Esophagus squamous epithelium (tissue), 4 donors: ENCODE measurements at regions not wholly inside any gene's neighbourhood (a gene's known extent, or its start where the extent isn't known, plus 50 kb on each side); places are given as distances from the start of the nearest gene placed in this dataset.

Source experiments
- POLR2A ChIP-seq, 4 donors: fragments of 450-650 bp; IDR thresholded peaks; one replicate each; pipeline ENCODE4 v1.6.1; 2017; ENCODE audit warnings: antibody characterized with exemption in 4 of 4, mild to moderate bottlenecking in 4 of 4, moderate library complexity in 3 of 4
- TF ChIP-seq, protein P1 (sequence below), 6 experiments: fragments of 450-650 bp in 4 of 6; fragments of 200-600 bp in 2 of 6; sonication (generic) in 2 of 6; IDR thresholded peaks; one replicate each; pipeline ENCODE4 v1.5.1; 2016 to 2019; ENCODE audit warnings: antibody characterized with exemption in 6 of 6, mild to moderate bottlenecking in 4 of 6, moderate library complexity in 4 of 6

DNA sequence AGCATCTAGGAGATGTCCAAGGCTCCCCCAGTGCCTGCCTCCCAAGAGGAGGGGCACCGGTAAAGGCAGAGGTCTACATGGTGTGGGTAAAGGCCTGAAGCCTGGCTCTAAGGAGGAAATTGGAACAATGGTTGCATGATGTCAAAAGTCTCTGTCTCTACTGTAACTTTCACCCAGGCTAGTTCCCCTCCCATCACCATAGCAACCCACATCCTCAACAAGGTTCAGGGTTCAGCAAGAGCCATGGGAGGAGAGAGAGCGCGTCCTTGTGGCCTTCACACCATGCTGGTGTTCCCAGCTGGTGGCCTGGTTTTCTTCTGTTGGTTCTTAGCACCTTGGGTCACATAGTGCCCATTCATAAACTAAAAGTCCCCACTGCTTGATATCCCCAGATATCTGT lies 196.7 kb upstream of the CDH5 start:
- TF ChIP-seq, protein P1, sequence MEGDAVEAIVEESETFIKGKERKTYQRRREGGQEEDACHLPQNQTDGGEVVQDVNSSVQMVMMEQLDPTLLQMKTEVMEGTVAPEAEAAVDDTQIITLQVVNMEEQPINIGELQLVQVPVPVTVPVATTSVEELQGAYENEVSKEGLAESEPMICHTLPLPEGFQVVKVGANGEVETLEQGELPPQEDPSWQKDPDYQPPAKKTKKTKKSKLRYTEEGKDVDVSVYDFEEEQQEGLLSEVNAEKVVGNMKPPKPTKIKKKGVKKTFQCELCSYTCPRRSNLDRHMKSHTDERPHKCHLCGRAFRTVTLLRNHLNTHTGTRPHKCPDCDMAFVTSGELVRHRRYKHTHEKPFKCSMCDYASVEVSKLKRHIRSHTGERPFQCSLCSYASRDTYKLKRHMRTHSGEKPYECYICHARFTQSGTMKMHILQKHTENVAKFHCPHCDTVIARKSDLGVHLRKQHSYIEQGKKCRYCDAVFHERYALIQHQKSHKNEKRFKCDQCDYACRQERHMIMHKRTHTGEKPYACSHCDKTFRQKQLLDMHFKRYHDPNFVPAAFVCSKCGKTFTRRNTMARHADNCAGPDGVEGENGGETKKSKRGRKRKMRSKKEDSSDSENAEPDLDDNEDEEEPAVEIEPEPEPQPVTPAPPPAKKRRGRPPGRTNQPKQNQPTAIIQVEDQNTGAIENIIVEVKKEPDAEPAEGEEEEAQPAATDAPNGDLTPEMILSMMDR (IDR thresholded peaks at IDR 0.05): no peak
- no peak for TF ChIP-seq POLR2A (IDR thresholded peaks at IDR 0.05)
